ENCODE measurements at regions not wholly inside any gene's neighbourhood (a gene's known extent, or its start where the extent isn't known, plus 50 kb on each side); places are given as distances from the start of the nearest gene placed in this dataset.
"Not testable (repeated sequence)": the region's sequence is repeated elsewhere in the genome, so short reads cannot be mapped to it uniquely, and the experiment has no call there.

DNA sequence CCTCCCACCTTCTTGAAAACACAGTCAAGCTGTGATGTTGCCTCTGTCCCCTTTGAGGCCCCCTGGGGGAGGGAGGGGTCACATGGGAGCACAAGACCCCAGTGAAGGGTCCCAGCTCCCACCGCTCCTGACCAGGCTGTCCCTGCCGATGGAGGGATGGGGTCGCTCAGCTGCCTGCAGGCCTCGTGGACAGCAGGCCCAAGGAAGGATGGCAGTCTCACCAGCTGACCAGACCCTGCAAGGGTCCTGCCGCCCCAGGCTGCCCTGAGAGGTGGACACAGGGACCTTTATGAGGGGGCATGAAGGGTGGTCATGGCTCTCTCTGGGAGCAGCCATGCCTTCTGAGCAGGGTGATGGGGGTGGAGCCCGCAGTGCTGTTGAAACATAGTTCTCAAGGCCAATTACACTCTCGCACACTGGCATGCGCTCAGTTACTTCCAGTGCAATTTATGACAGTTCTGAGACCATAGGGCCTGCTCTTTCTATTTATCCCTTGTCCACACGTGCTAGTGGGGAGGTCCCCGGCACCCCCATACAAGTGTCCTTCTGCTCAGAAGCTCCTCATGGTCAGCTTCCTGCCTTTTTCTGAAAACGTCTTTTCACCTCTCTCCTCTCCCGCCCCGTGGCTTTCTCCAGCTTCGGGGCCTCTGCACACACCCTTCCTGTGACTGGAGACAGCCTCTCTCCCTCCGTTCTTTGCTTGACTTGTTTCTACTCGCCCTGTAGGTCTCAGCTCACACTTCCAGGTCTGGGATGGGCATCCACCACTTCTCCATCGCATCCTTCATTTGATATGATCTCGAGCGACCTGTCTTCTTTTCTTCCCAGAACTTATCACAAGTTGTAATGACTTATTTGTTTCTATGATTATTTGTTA lies 313.1 kb downstream of the ADGRD1 start:
- DNase-seq = no peak

DNA sequence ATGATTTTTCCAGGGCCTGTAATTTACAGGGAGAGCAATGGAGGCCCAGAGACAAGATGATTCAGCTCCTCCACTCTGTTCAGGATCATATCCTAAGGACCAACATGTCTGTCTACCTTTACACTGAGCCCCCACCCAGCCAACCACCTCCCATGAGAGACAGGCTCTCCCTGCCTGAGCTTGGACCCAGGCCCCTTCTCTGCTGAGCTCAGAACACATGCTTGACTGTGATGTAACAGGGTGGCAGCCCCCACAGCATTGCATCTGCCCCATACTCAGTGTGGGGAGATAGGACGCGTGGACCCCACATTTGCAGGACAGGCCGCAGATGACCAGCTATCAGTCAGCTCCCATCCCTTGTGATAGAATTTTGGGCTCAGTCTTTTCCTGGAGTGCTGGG lies 313.9 kb downstream of the ADGRD1 start:
- no peak for DNase-seq
- TF ChIP-seq GATA1 (IDR thresholded peaks at IDR 0.05; ENCODE audit: low read depth, low read length) = no peak
- TF ChIP-seq POLR2A (IDR thresholded peaks at IDR 0.05; ENCODE audit: low read length) = no peak

More for the DNA sequence above, 313.1 kb downstream of the ADGRD1 start:
- TF ChIP-seq GATA1 (IDR thresholded peaks at IDR 0.05; ENCODE audit: low read depth, low read length) = no peak
- TF ChIP-seq POLR2A (IDR thresholded peaks at IDR 0.05; ENCODE audit: low read length) = no peak

- DNase-seq = not testable (repeated sequence)
Measured at GRCh38 chr12:131268123-131268522, 314.4 kb downstream of the ADGRD1 start.

DNA sequence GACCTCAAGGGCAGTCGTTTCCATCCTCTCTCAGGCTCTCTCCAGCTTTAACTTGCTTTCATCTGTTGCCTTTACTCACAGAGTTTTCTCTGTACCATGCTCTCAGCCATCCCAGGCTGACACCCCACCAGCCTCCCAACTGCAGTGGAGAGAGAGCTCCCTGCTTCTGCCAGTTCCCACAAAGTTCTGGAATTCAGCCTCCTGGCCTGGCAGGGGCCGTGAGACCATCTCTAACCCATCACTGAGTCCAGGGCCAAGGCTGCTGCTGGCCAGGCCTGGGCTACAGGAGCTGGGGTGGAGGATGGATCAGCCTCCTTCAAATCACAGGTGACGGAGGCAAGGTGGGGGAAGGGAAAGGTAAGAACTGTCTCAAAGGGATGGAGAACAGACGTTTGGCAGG lies 314.9 kb downstream of the ADGRD1 start:
- DNase-seq = not testable (repeated sequence)

GRCh38 chr12:131269551-131269950 lies 315.8 kb downstream of the ADGRD1 start:
- no peak for DNase-seq
- TF ChIP-seq GATA1 (IDR thresholded peaks at IDR 0.05; ENCODE audit: low read depth, low read length) = no peak
- no peak for TF ChIP-seq POLR2A (IDR thresholded peaks at IDR 0.05; ENCODE audit: low read length)

- DNase-seq = not testable (repeated sequence)
Measured at GRCh38 chr12:131269977-131270376, 316.3 kb downstream of the ADGRD1 start.

GRCh38 chr12:131271724-131272123 lies 318.0 kb downstream of the ADGRD1 start:
- no peak for TF ChIP-seq GATA1 (IDR thresholded peaks at IDR 0.05; ENCODE audit: low read depth, low read length)
- no peak for TF ChIP-seq POLR2A (IDR thresholded peaks at IDR 0.05; ENCODE audit: low read length)
- DNase-seq = no peak

DNA sequence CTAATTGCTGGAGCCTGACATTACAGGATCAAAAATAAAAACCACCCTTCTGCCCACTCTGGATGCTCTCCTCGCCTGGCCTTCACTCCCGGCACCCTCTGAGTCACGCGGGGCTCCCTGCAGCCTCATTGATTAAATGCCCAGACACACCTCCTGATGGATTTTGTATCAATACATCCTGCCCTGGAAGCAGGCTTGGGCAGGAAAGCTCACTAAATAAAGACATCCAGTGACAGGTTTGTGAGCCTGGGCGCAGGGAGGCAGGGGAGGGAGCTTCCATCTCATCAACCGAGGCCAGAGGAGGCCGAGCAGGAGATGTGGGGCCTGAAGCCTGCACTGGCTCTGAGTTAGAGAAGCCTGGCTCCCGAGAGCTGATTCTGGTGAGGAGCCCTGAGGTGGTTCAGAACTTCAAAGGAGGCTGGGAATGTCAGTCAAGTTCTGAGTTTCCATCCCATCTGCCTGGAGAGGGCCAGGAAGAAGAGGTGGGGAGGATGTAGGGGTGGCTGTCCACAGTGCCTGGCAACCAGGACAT lies 318.6 kb downstream of the ADGRD1 start:
- not testable (repeated sequence) for DNase-seq

- TF ChIP-seq POLR2A (IDR thresholded peaks at IDR 0.05; ENCODE audit: low read length) (no peak), GATA1 (IDR thresholded peaks at IDR 0.05; ENCODE audit: low read depth, low read length) (no peak)
Measured at GRCh38 chr12:131273291-131273845, 319.7 kb downstream of the ADGRD1 start.

GRCh38 chr12:131274061-131274460 lies 320.4 kb downstream of the ADGRD1 start:
- TF ChIP-seq POLR2A (IDR thresholded peaks at IDR 0.05; ENCODE audit: low read length) (no peak), GATA1 (IDR thresholded peaks at IDR 0.05; ENCODE audit: low read depth, low read length) (no peak)
- DNase-seq = no peak

More at GRCh38 chr12:131273291-131273845, 319.7 kb downstream of the ADGRD1 start:
- DNase-seq = no peak

- TF ChIP-seq POLR2A (IDR thresholded peaks at IDR 0.05; ENCODE audit: low read length) = no peak
- TF ChIP-seq GATA1 (IDR thresholded peaks at IDR 0.05; ENCODE audit: low read depth, low read length) = no peak
- no peak for DNase-seq
Measured at GRCh38 chr12:131274906-131275305, 321.2 kb downstream of the ADGRD1 start.

DNA sequence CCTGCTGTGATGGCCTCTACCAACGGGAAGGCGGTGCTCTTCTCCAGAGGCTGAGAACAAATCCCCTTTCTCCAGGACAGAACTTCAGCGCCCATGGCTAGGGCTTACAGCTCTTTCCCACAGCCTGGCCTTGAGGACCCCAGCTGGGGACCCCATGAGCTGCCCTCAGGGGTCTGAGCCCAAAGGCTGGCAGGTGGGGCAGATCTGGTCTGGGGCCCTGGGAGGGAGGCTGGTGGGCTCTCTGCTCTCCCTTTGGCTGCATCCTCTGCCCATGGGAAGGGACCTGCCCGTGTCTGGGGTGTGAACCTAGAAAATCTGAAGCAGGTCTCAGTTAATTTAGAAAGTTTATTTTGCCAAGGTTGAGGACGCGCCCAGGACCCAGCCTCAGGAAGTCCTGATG lies 322.1 kb downstream of the ADGRD1 start:
- TF ChIP-seq POLR2A (IDR thresholded peaks at IDR 0.05; ENCODE audit: low read length) (no peak), GATA1 (IDR thresholded peaks at IDR 0.05; ENCODE audit: low read depth, low read length) (no peak)
- no peak for DNase-seq

DNA sequence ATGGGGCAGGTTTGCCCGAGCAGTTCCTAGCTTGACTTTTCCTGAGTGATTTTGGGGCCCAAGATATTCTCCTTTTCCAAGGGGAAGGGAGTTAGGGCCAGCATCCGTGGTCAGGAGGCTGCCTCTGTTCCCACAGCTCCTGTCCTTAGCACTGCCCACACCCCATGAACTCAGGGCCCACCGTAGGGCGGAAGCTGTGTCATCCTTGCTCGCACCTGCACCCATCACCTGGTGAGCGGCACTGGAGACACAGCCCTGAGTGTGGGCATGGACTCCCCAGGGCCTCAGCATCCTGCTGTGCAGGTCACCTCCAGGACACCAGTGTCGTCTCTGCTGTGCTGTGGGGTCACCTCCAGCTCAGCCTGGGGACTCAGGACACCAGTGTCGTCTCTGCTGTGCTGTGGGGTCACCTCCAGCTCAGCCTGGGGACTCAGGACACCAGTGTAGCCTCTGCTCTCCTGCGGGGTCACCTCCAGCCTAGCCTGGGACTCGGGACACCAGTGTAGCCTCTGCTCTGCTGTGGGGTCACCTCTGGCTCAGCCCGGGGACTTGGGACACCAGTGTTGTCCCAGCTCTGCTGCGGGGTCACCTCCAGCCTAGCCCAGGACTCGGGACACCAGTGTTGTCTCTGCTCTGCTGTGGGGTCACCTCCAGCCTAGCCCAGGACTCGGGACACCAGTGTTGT lies 322.9 kb downstream of the ADGRD1 start:
- TF ChIP-seq GATA1 (IDR thresholded peaks at IDR 0.05; ENCODE audit: low read depth, low read length) (no peak), POLR2A (IDR thresholded peaks at IDR 0.05; ENCODE audit: low read length) (no peak)
- DNase-seq = no peak

DNA sequence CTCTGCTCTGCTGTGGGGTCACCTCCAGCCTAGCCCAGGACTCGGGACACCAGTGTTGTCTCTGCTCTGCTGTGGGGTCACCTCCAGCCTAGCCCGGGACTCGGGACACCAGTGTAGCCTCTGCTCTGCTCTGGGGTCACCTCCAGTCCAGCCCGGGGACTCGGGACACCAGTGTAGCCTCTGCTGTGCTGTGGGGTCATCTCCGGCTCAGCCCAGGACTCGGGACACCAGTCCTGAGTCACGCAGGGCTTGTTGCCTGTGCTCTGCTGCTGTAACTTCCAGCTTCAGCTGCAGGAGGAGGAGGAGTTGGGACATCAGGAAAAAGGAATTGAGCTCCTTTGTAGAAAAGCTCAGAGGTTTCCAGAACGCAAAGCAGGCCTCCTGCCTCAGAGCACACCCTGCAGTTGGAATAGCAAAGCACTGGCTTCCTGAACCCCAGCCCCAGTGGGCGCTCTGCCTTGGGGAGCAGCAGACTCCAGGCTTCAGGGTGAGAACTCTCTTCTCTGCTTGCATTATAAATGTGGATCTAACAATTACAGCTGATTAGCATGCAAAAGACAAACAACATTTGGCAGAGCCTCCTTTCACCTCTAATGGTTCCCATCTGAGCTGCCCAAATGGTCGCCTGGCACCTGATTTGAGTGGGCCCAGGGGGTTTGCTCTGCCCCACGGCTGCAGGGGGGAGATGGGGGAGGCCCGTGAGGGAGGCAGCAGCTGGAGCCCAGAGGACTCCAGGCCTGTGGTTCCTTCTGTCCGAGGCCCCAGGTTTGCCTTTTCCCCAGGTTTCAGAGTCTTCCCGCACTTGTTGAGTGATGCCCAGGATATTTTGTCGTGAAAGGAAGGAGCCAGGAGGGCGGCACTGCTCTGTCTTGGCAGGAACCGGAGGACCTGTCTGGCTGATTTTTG lies 323.7 kb downstream of the ADGRD1 start:
- DNase-seq = not testable (repeated sequence)

- DNase-seq = not testable (repeated sequence)
Measured at GRCh38 chr12:131278451-131279115, 324.9 kb downstream of the ADGRD1 start.
